ENCODE measurements at regions not wholly inside any gene's neighbourhood (a gene's known extent, or its start where the extent isn't known, plus 50 kb on each side); places are given as distances from the start of the nearest gene placed in this dataset.

DNA sequence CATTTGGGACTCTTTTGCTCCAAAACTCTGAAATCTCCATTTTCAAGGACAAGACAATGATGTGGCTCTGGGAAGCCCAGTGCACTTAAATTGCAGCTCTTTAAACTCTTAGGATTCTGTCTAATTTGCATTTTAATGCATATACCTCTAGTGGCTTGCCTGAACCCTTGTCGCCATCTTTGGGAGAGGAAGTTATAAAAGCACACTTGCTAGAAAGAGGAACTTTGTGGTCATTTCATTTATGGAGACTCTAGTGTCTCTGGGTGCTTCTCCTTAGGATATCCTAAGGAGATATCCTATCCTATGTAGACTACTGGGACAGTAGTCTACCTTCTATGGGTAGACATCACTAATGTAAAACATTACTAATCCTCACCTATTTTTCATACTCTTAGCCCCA is 77.3 kb upstream of the SLC1A3 start:
- dilution Hi-C loops (cut with MboI; ENCODE audit: extremely low pct_ligation_motif_present, low sequenced_read_pairs) = no loop called here
- H3K9me3 ChIP-seq (ENCODE audit: control insufficient read depth, low read depth, low read length) = no peaks in the 10 kb centered on the region
- H3K4me2 ChIP-seq (ENCODE audit: control insufficient read depth, extremely low read depth, insufficient read depth, low read depth, low read length) = no peak overlapping the region
- H3K27me3 ChIP-seq (ENCODE audit: control insufficient read depth, extremely low read depth, insufficient read depth, low read length) = no peaks in the 10 kb centered on the region
- FAIRE-seq = no peak
- no peak overlapping the region for H3K27ac ChIP-seq (ENCODE audit: control insufficient read depth, insufficient read depth, low read length)
- H4K20me1 ChIP-seq (ENCODE audit: control insufficient read depth, extremely low read depth, insufficient read depth, low read length) = no peaks in the 10 kb centered on the region
- no peak overlapping the region for H3K4me3 ChIP-seq (ENCODE audit: control insufficient read depth in 2 of 3, extremely low read depth in 1 of 3, insufficient read depth in 2 of 3, low read depth in 1 of 3, low read length in 3 of 3)
- H2AFZ ChIP-seq (ENCODE audit: control insufficient read depth, low read length) = no peak overlapping the region
- TF ChIP-seq, protein P1, sequence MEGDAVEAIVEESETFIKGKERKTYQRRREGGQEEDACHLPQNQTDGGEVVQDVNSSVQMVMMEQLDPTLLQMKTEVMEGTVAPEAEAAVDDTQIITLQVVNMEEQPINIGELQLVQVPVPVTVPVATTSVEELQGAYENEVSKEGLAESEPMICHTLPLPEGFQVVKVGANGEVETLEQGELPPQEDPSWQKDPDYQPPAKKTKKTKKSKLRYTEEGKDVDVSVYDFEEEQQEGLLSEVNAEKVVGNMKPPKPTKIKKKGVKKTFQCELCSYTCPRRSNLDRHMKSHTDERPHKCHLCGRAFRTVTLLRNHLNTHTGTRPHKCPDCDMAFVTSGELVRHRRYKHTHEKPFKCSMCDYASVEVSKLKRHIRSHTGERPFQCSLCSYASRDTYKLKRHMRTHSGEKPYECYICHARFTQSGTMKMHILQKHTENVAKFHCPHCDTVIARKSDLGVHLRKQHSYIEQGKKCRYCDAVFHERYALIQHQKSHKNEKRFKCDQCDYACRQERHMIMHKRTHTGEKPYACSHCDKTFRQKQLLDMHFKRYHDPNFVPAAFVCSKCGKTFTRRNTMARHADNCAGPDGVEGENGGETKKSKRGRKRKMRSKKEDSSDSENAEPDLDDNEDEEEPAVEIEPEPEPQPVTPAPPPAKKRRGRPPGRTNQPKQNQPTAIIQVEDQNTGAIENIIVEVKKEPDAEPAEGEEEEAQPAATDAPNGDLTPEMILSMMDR (optimal IDR thresholded peaks at IDR 0.05 in 1 of 3, IDR thresholded peaks at IDR 0.05 in 1 of 3, conservative IDR thresholded peaks at IDR 0.05 in 1 of 3; ENCODE audit: extremely low read depth in 1 of 3, insufficient read depth in 2 of 3, low read length in 3 of 3) = no peak
- TF ChIP-seq EZH2 (IDR thresholded peaks at IDR 0.05; ENCODE audit: low read length) = no peak
- H3K79me2 ChIP-seq (ENCODE audit: control insufficient read depth, insufficient read depth, low read length) = no peaks in the 10 kb centered on the region
- no peaks in the 10 kb centered on the region for H3K9me1 ChIP-seq (ENCODE audit: control insufficient read depth, extremely low read depth, insufficient read depth, low read length)
- H3K4me1 ChIP-seq (ENCODE audit: control insufficient read depth, extremely low read depth, insufficient read depth, low read length) = peaks cover 19% of the 10 kb centered on the region
- no peaks in the 10 kb centered on the region for H3K36me3 ChIP-seq (ENCODE audit: control insufficient read depth in 2 of 2, extremely low read depth in 1 of 2, insufficient read depth in 2 of 2, low read length in 2 of 2)
- H3K9ac ChIP-seq (ENCODE audit: control insufficient read depth, extremely low read depth, insufficient read depth, low read length) = no peak overlapping the region
- DNase-seq (ENCODE audit: low read depth, low spot score) = no peak

DNA sequence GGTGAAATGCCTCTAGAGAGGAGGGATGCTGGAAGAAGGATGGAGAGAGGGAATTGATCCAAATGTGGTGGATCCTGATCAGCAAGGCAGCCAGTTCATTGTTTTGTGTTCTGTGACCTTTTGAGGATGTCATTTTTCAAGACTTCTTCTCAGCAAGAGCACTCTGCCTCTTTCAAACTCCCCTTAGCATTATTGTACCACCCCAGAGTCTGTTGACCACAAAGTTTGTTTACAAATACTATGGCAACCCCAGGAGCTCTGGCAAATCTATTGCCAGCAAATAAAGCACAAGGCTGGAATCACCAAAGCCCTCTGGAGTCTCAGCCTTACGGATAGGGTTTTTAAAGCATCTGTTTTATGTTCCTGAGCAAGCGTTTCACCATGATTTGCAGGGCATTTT is 76.2 kb upstream of the SLC1A3 start:
- no peaks in the 10 kb centered on the region for H3K79me2 ChIP-seq (ENCODE audit: control insufficient read depth, insufficient read depth, low read length)
- dilution Hi-C loops (cut with MboI; ENCODE audit: extremely low pct_ligation_motif_present, low sequenced_read_pairs) = no loop called here
- no peaks in the 10 kb centered on the region for H3K9me1 ChIP-seq (ENCODE audit: control insufficient read depth, extremely low read depth, insufficient read depth, low read length)
- H3K27me3 ChIP-seq (ENCODE audit: control insufficient read depth, extremely low read depth, insufficient read depth, low read length) = no peaks in the 10 kb centered on the region
- no peak overlapping the region for H3K4me2 ChIP-seq (ENCODE audit: control insufficient read depth, extremely low read depth, insufficient read depth, low read depth, low read length)
- peaks cover 21% of the 10 kb centered on the region for H3K4me1 ChIP-seq (ENCODE audit: control insufficient read depth, extremely low read depth, insufficient read depth, low read length)
- no peak overlapping the region for H3K9ac ChIP-seq (ENCODE audit: control insufficient read depth, extremely low read depth, insufficient read depth, low read length)
- no peak overlapping the region for H3K4me3 ChIP-seq (ENCODE audit: control insufficient read depth in 2 of 3, extremely low read depth in 1 of 3, insufficient read depth in 2 of 3, low read depth in 1 of 3, low read length in 3 of 3)
- H2AFZ ChIP-seq (ENCODE audit: control insufficient read depth, low read length) = no peak overlapping the region
- H3K36me3 ChIP-seq (ENCODE audit: control insufficient read depth in 2 of 2, extremely low read depth in 1 of 2, insufficient read depth in 2 of 2, low read length in 2 of 2) = no peaks in the 10 kb centered on the region
- no peaks in the 10 kb centered on the region for H3K9me3 ChIP-seq (ENCODE audit: control insufficient read depth, low read depth, low read length)
- DNase-seq (ENCODE audit: low read depth, low spot score) (no peak), FAIRE-seq (no peak)
- TF ChIP-seq EZH2 (IDR thresholded peaks at IDR 0.05; ENCODE audit: low read length) = no peak
- TF ChIP-seq, protein P1 (optimal IDR thresholded peaks at IDR 0.05 in 1 of 3, IDR thresholded peaks at IDR 0.05 in 1 of 3, conservative IDR thresholded peaks at IDR 0.05 in 1 of 3; ENCODE audit: extremely low read depth in 1 of 3, insufficient read depth in 2 of 3, low read length in 3 of 3) = no peak
- no peaks in the 10 kb centered on the region for H4K20me1 ChIP-seq (ENCODE audit: control insufficient read depth, extremely low read depth, insufficient read depth, low read length)
- H3K27ac ChIP-seq (ENCODE audit: control insufficient read depth, insufficient read depth, low read length) = no peak overlapping the region

Measured in keratinocyte (primary cell).